OCI-LY3 (cell line): ENCODE measurements at regions not wholly inside any gene's neighbourhood (a gene's known extent, or its start where the extent isn't known, plus 50 kb on each side); places are given as distances from the start of the nearest gene placed in this dataset.

Source experiments
- H2AFZ ChIP-seq: fragments of 200-600, 300-600 bp; shearing (Covaris generic); 2 replicates; pipeline ENCODE4 v1.6.0; 2014; ENCODE audit warnings: antibody characterized with exemption, low read depth, low read length
- H3K27ac ChIP-seq: fragments of 200-600, 300-600 bp; sonication (generic); 2 replicates; pipeline ENCODE4 v1.5.1; 2014; ENCODE audit warnings: mild to moderate bottlenecking, low read length, moderate library complexity, mixed read lengths
- H3K27me3 ChIP-seq: fragments of 200-600, 300-600 bp; sonication (generic); 2 replicates; pipeline ENCODE4 v1.6.1; 2014; ENCODE audit warnings: low read depth, low read length, mixed read lengths
- H3K36me3 ChIP-seq: fragments of 200-600, 300-600 bp; sonication (generic); replicated peaks from 2 replicates; pipeline ENCODE3; 2014; ENCODE audit warnings: low read depth, low read length, mixed read lengths
- H3K4me1 ChIP-seq: fragments of 300-600, 200-600 bp; sonication (generic); 2 replicates; pipeline ENCODE4 v1.6.1; 2014; ENCODE audit warnings: low read length, mixed read lengths
- H3K4me2 ChIP-seq: fragments of 200-600, 300-600 bp; sonication (generic); 2 replicates; pipeline ENCODE4 v1.6.1; 2014; ENCODE audit warnings: low read length, mixed read lengths
- H3K4me3 ChIP-seq: fragments of 300-600, 200-600 bp; sonication (generic); 2 replicates; pipeline ENCODE4 v1.5.1; 2014; ENCODE audit warnings: antibody characterized with exemption, mild to moderate bottlenecking, low read length, moderate library complexity
- H3K79me2 ChIP-seq: fragments of 300-600, 200-600 bp; shearing (Covaris generic); 2 replicates; pipeline ENCODE4 v1.6.1; 2014; ENCODE audit warnings: mild to moderate bottlenecking, low read length, mixed read lengths
- H3K9ac ChIP-seq: fragments of 300-600, 200-600 bp; shearing (Covaris generic); 2 replicates; pipeline ENCODE4 v1.6.0; 2014; ENCODE audit warnings: mild to moderate bottlenecking, low read length, moderate library complexity
- H3K9me3 ChIP-seq: fragments of 200-600, 300-600 bp; shearing (Covaris generic); 2 replicates; pipeline ENCODE4 v1.6.1; 2014; ENCODE audit warnings: low read length, mixed read lengths; ENCODE audit not compliant: insufficient read depth
- H4K20me1 ChIP-seq: fragments of 200-600, 300-600 bp; sonication (generic); 2 replicates; pipeline ENCODE4 v1.6.1; 2016; ENCODE audit warnings: low read length, mixed read lengths; ENCODE audit not compliant: insufficient read depth
- CTCF ChIP-seq: fragments of 200-600, 300-600 bp; sonication (generic); IDR thresholded peaks from 2 replicates; pipeline ENCODE4 v1.5.1; 2014; ENCODE audit warnings: antibody characterized with exemption, low read length, low read depth
- EZH2phosphoT487 ChIP-seq: fragments of 200-600 bp; shearing (Covaris generic); IDR thresholded peaks from 2 replicates; pipeline ENCODE4 v1.6.1; 2018; ENCODE audit warnings: antibody characterized with exemption, mixed run types, low read depth

GRCh38 chr22:44393066-44393465, 80.3 kb upstream of the SHISAL1 start:
- Histone ChIP-seq H3K9me3 (no peaks in the 10 kb centered on the region), H3K4me2 (no peak overlapping the region), H3K36me3 (no peaks in the 10 kb centered on the region), H3K9ac (no peak overlapping the region), H3K4me1 (no peaks in the 10 kb centered on the region), H3K4me3 (no peak overlapping the region), H2AFZ (no peak overlapping the region), H3K27me3 (peaks cover 43% of the 10 kb centered on the region), H3K27ac (no peak overlapping the region), H4K20me1 (no peaks in the 10 kb centered on the region), H3K79me2 (no peaks in the 10 kb centered on the region)
- TF ChIP-seq EZH2phosphoT487 (no peak), CTCF (no peak)

DNA sequence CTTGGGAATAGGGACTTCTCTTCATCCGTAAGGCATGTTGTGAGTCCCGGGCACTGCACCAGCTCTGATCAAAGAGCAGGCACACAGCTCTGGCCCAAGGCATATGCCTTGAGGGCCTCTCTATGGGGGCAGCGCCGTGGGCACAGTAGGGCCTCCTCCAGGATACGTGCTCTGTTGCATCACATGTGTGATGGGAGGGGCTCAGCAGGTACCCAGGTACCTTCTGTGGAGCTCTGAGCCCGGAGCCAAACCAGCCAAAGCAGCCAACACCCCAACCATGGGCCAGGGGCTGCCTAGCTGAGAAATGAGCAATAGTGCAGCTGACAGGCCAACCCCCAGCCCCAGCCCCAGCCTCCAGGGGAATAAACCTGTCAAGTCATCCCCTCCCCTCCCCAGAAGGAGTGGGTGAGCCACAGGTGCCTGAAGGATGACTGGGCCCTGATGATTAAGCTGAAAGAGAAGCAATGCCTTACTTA, 79.7 kb upstream of the SHISAL1 start:
- Histone ChIP-seq H3K4me2 (no peak overlapping the region), H3K27me3 (peaks cover 49% of the 10 kb centered on the region), H3K4me3 (no peak overlapping the region), H3K36me3 (no peaks in the 10 kb centered on the region), H2AFZ (no peak overlapping the region), H4K20me1 (no peaks in the 10 kb centered on the region), H3K9me3 (no peaks in the 10 kb centered on the region), H3K79me2 (no peaks in the 10 kb centered on the region), H3K9ac (no peak overlapping the region), H3K27ac (no peak overlapping the region), H3K4me1 (no peaks in the 10 kb centered on the region)
- TF ChIP-seq CTCF (no peak), EZH2phosphoT487 (no peak)

- H3K9ac ChIP-seq: no peak overlapping the region
- 0 out of 2 replicates have a peak, but pooled peaks cover under 1% of the 10 kb centered on the region for H4K20me1 ChIP-seq
- no peaks in the 10 kb centered on the region for H3K79me2 ChIP-seq
- H2AFZ ChIP-seq: no peak overlapping the region
- no peak overlapping the region for H3K4me3 ChIP-seq
- TF ChIP-seq EZH2phosphoT487: no peak
- no peak for TF ChIP-seq CTCF
- H3K36me3 ChIP-seq: no peaks in the 10 kb centered on the region
- no peak overlapping the region for H3K27ac ChIP-seq
- no peak overlapping the region for H3K4me2 ChIP-seq
- no peaks in the 10 kb centered on the region for H3K4me1 ChIP-seq
- peaks cover 51% of the 10 kb centered on the region for H3K27me3 ChIP-seq
- no peaks in the 10 kb centered on the region for H3K9me3 ChIP-seq
Measured at GRCh38 chr22:44391481-44392445, 79.0 kb upstream of the SHISAL1 start.

DNA sequence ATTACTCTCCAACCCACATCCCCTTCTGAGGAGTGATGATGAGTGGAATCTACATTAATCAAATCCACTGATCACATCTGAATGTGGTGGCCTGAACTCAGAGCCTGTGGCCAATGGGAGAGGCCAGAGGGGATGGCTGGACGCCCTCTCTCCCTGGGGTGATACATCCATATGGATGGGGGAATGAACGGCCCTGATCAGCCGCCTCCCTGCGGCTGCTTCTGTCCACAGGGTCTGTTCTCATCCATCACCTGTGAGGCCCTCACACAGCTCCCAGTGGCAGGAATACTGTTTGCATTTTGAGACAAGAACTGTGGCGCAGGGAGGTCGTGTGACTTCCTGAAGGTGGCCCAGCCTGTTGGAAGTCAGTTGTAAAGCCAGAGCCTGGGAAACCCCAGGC, 78.3 kb upstream of the SHISAL1 start:
- TF ChIP-seq CTCF: no peak
- TF ChIP-seq EZH2phosphoT487: no peak
- Histone ChIP-seq H3K27me3 (peaks cover 44% of the 10 kb centered on the region), H4K20me1 (0 out of 2 replicates have a peak, but pooled peaks cover 5% of the 10 kb centered on the region), H3K9ac (no peak overlapping the region), H3K4me1 (no peaks in the 10 kb centered on the region), H3K27ac (no peak overlapping the region), H2AFZ (no peak overlapping the region), H3K9me3 (no peaks in the 10 kb centered on the region), H3K36me3 (no peaks in the 10 kb centered on the region), H3K79me2 (no peaks in the 10 kb centered on the region), H3K4me2 (no peak overlapping the region), H3K4me3 (no peak overlapping the region)
